SKM-1 treated with dmso at 0.1 percent for 144 hours (cell line): ENCODE measurements at regions not wholly inside any gene's neighbourhood (a gene's known extent, or its start where the extent isn't known, plus 50 kb on each side); places are given as distances from the start of the nearest gene placed in this dataset.

ENCODE experiments used
- DNase-seq: peaks from one replicate; lab custom pipeline; 2025; ENCODE audit not compliant: unreplicated experiment; lab: John Stamatoyannopoulos, UW

- DNase-seq, result no peak
These were observed 349.8 kb downstream of the PPARGC1A start for GRCh38 chr4:23539969-23540569.

GRCh38 chr4:23533859-23534258 is 356.0 kb downstream of the PPARGC1A start:
- no peak for DNase-seq

GRCh38 chr4:23516716-23517115 is 373.1 kb downstream of the PPARGC1A start:
- DNase-seq, result no peak

GRCh38 chr4:23504083-23504482 is 385.8 kb downstream of the PPARGC1A start:
- DNase-seq, result no peak

GRCh38 chr4:23500894-23501449 is 388.9 kb downstream of the PPARGC1A start:
- DNase-seq, result no peak

GRCh38 chr4:23485801-23486200 is 404.0 kb downstream of the PPARGC1A start:
- DNase-seq, result no peak

- DNase-seq, result no peak
These were observed 405.2 kb downstream of the PPARGC1A start for GRCh38 chr4:23484689-23485088.

GRCh38 chr4:23483320-23483960 is 406.4 kb downstream of the PPARGC1A start:
- no peak for DNase-seq

- DNase-seq, result no peak
These were observed 408.3 kb downstream of the PPARGC1A start for GRCh38 chr4:23481566-23481965.

GRCh38 chr4:23477905-23478304 is 411.9 kb downstream of the PPARGC1A start:
- no peak for DNase-seq

- DNase-seq, result no peak
These were observed 413.2 kb downstream of the PPARGC1A start for GRCh38 chr4:23476515-23477090.

GRCh38 chr4:23463071-23463470 is 426.8 kb downstream of the PPARGC1A start:
- no peak for DNase-seq

GRCh38 chr4:23458054-23458453 is 431.8 kb downstream of the PPARGC1A start:
- DNase-seq, result no peak

- no peak for DNase-seq
These were observed 433.0 kb downstream of the PPARGC1A start for GRCh38 chr4:23456864-23457263.

GRCh38 chr4:23455456-23456158 is 434.2 kb downstream of the PPARGC1A start:
- DNase-seq, result no peak

- DNase-seq, result no peak
These were observed 448.2 kb downstream of the PPARGC1A start for GRCh38 chr4:23441530-23442069.

GRCh38 chr4:23438764-23439163 is 451.1 kb downstream of the PPARGC1A start:
- DNase-seq, result no peak

- no peak for DNase-seq
These were observed 460.4 kb downstream of the PPARGC1A start for GRCh38 chr4:23429497-23429896.

GRCh38 chr4:23425570-23425969 is 464.3 kb downstream of the PPARGC1A start:
- DNase-seq, result no peak

- DNase-seq, result no peak
These were observed 466.3 kb downstream of the PPARGC1A start for GRCh38 chr4:23423540-23423939.

- no peak for DNase-seq
These were observed 467.0 kb downstream of the PPARGC1A start for GRCh38 chr4:23422878-23423277.
